GM23338 (cell line): ENCODE measurements at regions not wholly inside any gene's neighbourhood (a gene's known extent, or its start where the extent isn't known, plus 50 kb on each side); places are given as distances from the start of the nearest gene placed in this dataset.

ENCODE experiments used
- ATAC-seq: fragments of 200-7000 bp; cut with Tn5 transposase; 3 replicates; pipeline ENCODE4 v1.9.1; 2020
- DNase-seq: peaks from one replicate; pipeline ENCODE4 v3.0.0-alpha.2; 2015; ENCODE audit warnings: low spot score
- H2AFZ ChIP-seq: fragments of 200-600 bp; sonication (generic); 2 replicates; pipeline ENCODE4 v1.8.0; 2016; ENCODE audit warnings: antibody characterized with exemption, mild to moderate bottlenecking, moderate library complexity
- H3F3A ChIP-seq: fragments of 200-600 bp; sonication (generic); replicated peaks from 2 replicates; pipeline ENCODE4 v1.8.0; 2017; ENCODE audit warnings: antibody characterized with exemption, mixed run types, low read depth
- H3K27ac ChIP-seq: fragments of 200-600 bp; sonication (generic); 2 replicates; pipeline ENCODE4 v1.6.1; 2016; ENCODE audit warnings: low read depth
- H3K27me3 ChIP-seq: fragments of 200-600 bp; sonication (generic); 2 replicates; pipeline ENCODE4 v1.8.0; 2016; ENCODE audit warnings: mild to moderate bottlenecking, mixed run types, moderate library complexity; ENCODE audit not compliant: insufficient read depth
- H3K36me3 ChIP-seq: fragments of 200-600 bp; sonication (generic); 2 replicates; pipeline ENCODE4 v1.8.0; 2016; ENCODE audit warnings: mild to moderate bottlenecking; ENCODE audit not compliant: insufficient read depth
- H3K4me1 ChIP-seq: fragments of 200-600 bp; sonication (generic); 2 replicates; pipeline ENCODE4 v1.8.0; 2016; ENCODE audit warnings: mild to moderate bottlenecking, moderate library complexity; ENCODE audit not compliant: insufficient read depth
- H3K4me2 ChIP-seq: fragments of 200-600 bp; sonication (generic); 2 replicates; pipeline ENCODE4 v1.7.1; 2017; ENCODE audit warnings: mixed run types
- H3K4me3 ChIP-seq: fragments of 200-600 bp; sonication (generic); 2 replicates; pipeline ENCODE4 v1.6.1; 2016; ENCODE audit warnings: mixed run types
- H3K79me2 ChIP-seq: fragments of 200-600 bp; sonication (generic); replicated peaks from 2 replicates; pipeline ENCODE4 v1.8.0; 2017; ENCODE audit warnings: mild to moderate bottlenecking; ENCODE audit not compliant: insufficient read depth
- H3K9me2 ChIP-seq: fragments of 200-600 bp; sonication (generic); 2 replicates; pipeline ENCODE4 v1.8.0; 2017; ENCODE audit not compliant: insufficient read depth
- H4K20me1 ChIP-seq: fragments of 200-600 bp; sonication (generic); replicated peaks from 2 replicates; pipeline ENCODE4 v1.8.0; 2017; ENCODE audit warnings: mild to moderate bottlenecking; ENCODE audit not compliant: insufficient read depth
- H3K27ac Mint-ChIP-seq: 2 replicates; pipeline ENCODE4 v1.8.0; 2020; ENCODE audit warnings: inconsistent platforms, mild to moderate bottlenecking, moderate library complexity, mixed read lengths
- H3K27me3 Mint-ChIP-seq: 3 replicates; pipeline ENCODE4 v1.8.0; 2022; ENCODE audit warnings: low read depth, mild to moderate bottlenecking, moderate library complexity, mixed read lengths, inconsistent platforms; ENCODE audit not compliant: insufficient read depth, poor library complexity
- H3K36me3 Mint-ChIP-seq: 3 replicates; pipeline ENCODE4 v1.8.0; 2021; ENCODE audit warnings: low read depth, mild to moderate bottlenecking, inconsistent platforms, moderate library complexity, mixed read lengths
- H3K4me1 Mint-ChIP-seq: 3 replicates; pipeline ENCODE4 v1.8.0; 2020; ENCODE audit warnings: mild to moderate bottlenecking, inconsistent platforms, mixed read lengths
- H3K4me3 Mint-ChIP-seq: 3 replicates; pipeline ENCODE4 v1.8.0; 2021; ENCODE audit warnings: moderate library complexity, mild to moderate bottlenecking, inconsistent platforms, mixed read lengths
- H3K9me3 Mint-ChIP-seq: 3 replicates; pipeline ENCODE4 v1.8.0; 2020; ENCODE audit warnings: moderate library complexity, mild to moderate bottlenecking, inconsistent platforms, mixed read lengths
- CREB1 ChIP-seq: fragments of 250-450 bp; sonication (Bioruptor Pico); IDR thresholded peaks from 2 replicates; pipeline ENCODE4 v1.5.0; 2020; ENCODE audit warnings: low read depth, mild to moderate bottlenecking, moderate library complexity
- CTCF ChIP-seq, 2 experiments: fragments of 200-600 bp in 1 of 2; sonication (generic) in 1 of 2; conservative IDR thresholded peaks; 2 replicates each; pipeline versions ENCODE4 v1.5.1 to v1.6.1; 2016 to 2017; ENCODE audit warnings: antibody characterized with exemption in 2 of 2, low read depth in 2 of 2, mild to moderate bottlenecking in 2 of 2, moderate library complexity in 1 of 2
- ETS1 ChIP-seq: IDR thresholded peaks from 2 replicates; pipeline ENCODE4 v1.6.1; 2016; ENCODE audit warnings: antibody characterized with exemption
- EZH2 ChIP-seq: fragments of 200-600 bp; sonication (generic); IDR thresholded peaks from one replicate; pipeline ENCODE4 v1.8.0; 2017; ENCODE audit warnings: antibody characterized with exemption, mild to moderate bottlenecking, low read depth; ENCODE audit not compliant: unreplicated experiment
- EZH2phosphoT487 ChIP-seq: fragments of 200-600 bp; sonication (generic); IDR thresholded peaks from one replicate; pipeline ENCODE4 v1.8.1; 2018; ENCODE audit warnings: antibody characterized with exemption; ENCODE audit not compliant: unreplicated experiment
- NANOG ChIP-seq: IDR thresholded peaks from 2 replicates; pipeline ENCODE4 v1.6.1; 2016; ENCODE audit warnings: antibody characterized with exemption, borderline replicate concordance
- POLR2AphosphoS5 ChIP-seq: IDR thresholded peaks from 2 replicates; pipeline ENCODE4 v1.6.1; 2016; ENCODE audit warnings: antibody characterized with exemption, low read depth
- STAT1 ChIP-seq: IDR thresholded peaks from one replicate; pipeline ENCODE4 v1.6.1; 2016; ENCODE audit warnings: antibody characterized with exemption; ENCODE audit not compliant: unreplicated experiment
- ZNF114 ChIP-seq: fragments of 250-450 bp; sonication (Bioruptor Pico); IDR thresholded peaks from 2 replicates; pipeline ENCODE4 v1.5.0; 2020; ENCODE audit warnings: mild to moderate bottlenecking, moderate library complexity
- ZNF331 ChIP-seq: fragments of 250-450 bp; sonication (Bioruptor Pico); IDR thresholded peaks from 2 replicates; pipeline ENCODE4 v1.5.0; 2020; ENCODE audit warnings: low read depth, mild to moderate bottlenecking, moderate library complexity
- TF ChIP-seq, protein P1 (sequence below): IDR thresholded peaks from one replicate; pipeline ENCODE4 v1.6.1; 2018; ENCODE audit warnings: antibody characterized with exemption; ENCODE audit not compliant: unreplicated experiment

GRCh38 chr1:234722270-234722704, 112.3 kb upstream of the IRF2BP2 start (continued):
- TF ChIP-seq, protein P1, sequence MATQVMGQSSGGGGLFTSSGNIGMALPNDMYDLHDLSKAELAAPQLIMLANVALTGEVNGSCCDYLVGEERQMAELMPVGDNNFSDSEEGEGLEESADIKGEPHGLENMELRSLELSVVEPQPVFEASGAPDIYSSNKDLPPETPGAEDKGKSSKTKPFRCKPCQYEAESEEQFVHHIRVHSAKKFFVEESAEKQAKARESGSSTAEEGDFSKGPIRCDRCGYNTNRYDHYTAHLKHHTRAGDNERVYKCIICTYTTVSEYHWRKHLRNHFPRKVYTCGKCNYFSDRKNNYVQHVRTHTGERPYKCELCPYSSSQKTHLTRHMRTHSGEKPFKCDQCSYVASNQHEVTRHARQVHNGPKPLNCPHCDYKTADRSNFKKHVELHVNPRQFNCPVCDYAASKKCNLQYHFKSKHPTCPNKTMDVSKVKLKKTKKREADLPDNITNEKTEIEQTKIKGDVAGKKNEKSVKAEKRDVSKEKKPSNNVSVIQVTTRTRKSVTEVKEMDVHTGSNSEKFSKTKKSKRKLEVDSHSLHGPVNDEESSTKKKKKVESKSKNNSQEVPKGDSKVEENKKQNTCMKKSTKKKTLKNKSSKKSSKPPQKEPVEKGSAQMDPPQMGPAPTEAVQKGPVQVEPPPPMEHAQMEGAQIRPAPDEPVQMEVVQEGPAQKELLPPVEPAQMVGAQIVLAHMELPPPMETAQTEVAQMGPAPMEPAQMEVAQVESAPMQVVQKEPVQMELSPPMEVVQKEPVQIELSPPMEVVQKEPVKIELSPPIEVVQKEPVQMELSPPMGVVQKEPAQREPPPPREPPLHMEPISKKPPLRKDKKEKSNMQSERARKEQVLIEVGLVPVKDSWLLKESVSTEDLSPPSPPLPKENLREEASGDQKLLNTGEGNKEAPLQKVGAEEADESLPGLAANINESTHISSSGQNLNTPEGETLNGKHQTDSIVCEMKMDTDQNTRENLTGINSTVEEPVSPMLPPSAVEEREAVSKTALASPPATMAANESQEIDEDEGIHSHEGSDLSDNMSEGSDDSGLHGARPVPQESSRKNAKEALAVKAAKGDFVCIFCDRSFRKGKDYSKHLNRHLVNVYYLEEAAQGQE: no peak
- TF ChIP-seq CTCF (conservative IDR thresholded peaks at IDR 0.05; ENCODE audit: low read depth in 2 of 2): no peak
- no peak for TF ChIP-seq STAT1
- TF ChIP-seq NANOG: no peak
- TF ChIP-seq ZNF114 (CRISPR knock-in tag): no peak
- no peak for TF ChIP-seq EZH2phosphoT487
- TF ChIP-seq CREB1 (CRISPR knock-in tag): no peak
- no peak for TF ChIP-seq EZH2
- no peak for TF ChIP-seq ZNF331

- H3K27ac Mint-ChIP-seq: peak overlapping the region; percentile 17; the same call in 1 of the 2 replicates
- Histone ChIP-seq H4K20me1 (no peaks in the 10 kb centered on the region), H3K4me2 (no peak overlapping the region), H3K79me2 (no peaks in the 10 kb centered on the region), H3K27me3 (no peaks in the 10 kb centered on the region), H3K9me2 (no peaks in the 10 kb centered on the region), H2AFZ (peak overlapping the region; percentile 87; the same call in 1 of the 2 replicates), H3K4me3 (no peak overlapping the region), H3F3A (0 out of 2 replicates have a peak, but pooled peaks cover 4% of the 10 kb centered on the region), H3K36me3 (no peaks in the 10 kb centered on the region), H3K4me1 (peaks cover 31% of the 10 kb centered on the region), H3K27ac (no peak overlapping the region)
- no peak overlapping the region for H3K4me3 Mint-ChIP-seq
- H3K36me3 Mint-ChIP-seq: no peaks in the 10 kb centered on the region
- ATAC-seq: no peak
- H3K4me1 Mint-ChIP-seq: peaks cover 51% of the 10 kb centered on the region
- no peak for DNase-seq
- no peaks in the 10 kb centered on the region; the same call in 2 of the 3 replicates for H3K9me3 Mint-ChIP-seq
- peaks cover 11% of the 10 kb centered on the region for H3K27me3 Mint-ChIP-seq
- no peak for TF ChIP-seq STAT1
- TF ChIP-seq ETS1: no peak
- TF ChIP-seq ZNF114 (CRISPR knock-in tag): no peak
- TF ChIP-seq, protein P1: no peak
- no peak for TF ChIP-seq EZH2
- TF ChIP-seq NANOG: no peak
- no peak for TF ChIP-seq CREB1 (CRISPR knock-in tag)
- TF ChIP-seq POLR2AphosphoS5: no peak
- TF ChIP-seq ZNF331: no peak
Observed at GRCh38 chr1:234721476-234722269, 111.7 kb upstream of the IRF2BP2 start.
